B cell (primary cell): ENCODE measurements at regions not wholly inside any gene's neighbourhood (a gene's known extent, or its start where the extent isn't known, plus 50 kb on each side); places are given as distances from the start of the nearest gene placed in this dataset.

ENCODE experiments used
- EZH2 ChIP-seq: IDR thresholded peaks from 2 replicates; pipeline ENCODE4 v1.6.1; 2012; ENCODE audit warnings: borderline replicate concordance, low read depth, mild to moderate bottlenecking, moderate library complexity, low read length; ENCODE audit not compliant: insufficient read depth, poor library complexity, severe bottlenecking
- TF ChIP-seq, protein P1 (sequence below): fragments of 200-600 bp; IDR thresholded peaks from one replicate; pipeline ENCODE4 v1.8.0; 2022; ENCODE audit warnings: antibody characterized with exemption, mild to moderate bottlenecking

- TF ChIP-seq, protein P1, sequence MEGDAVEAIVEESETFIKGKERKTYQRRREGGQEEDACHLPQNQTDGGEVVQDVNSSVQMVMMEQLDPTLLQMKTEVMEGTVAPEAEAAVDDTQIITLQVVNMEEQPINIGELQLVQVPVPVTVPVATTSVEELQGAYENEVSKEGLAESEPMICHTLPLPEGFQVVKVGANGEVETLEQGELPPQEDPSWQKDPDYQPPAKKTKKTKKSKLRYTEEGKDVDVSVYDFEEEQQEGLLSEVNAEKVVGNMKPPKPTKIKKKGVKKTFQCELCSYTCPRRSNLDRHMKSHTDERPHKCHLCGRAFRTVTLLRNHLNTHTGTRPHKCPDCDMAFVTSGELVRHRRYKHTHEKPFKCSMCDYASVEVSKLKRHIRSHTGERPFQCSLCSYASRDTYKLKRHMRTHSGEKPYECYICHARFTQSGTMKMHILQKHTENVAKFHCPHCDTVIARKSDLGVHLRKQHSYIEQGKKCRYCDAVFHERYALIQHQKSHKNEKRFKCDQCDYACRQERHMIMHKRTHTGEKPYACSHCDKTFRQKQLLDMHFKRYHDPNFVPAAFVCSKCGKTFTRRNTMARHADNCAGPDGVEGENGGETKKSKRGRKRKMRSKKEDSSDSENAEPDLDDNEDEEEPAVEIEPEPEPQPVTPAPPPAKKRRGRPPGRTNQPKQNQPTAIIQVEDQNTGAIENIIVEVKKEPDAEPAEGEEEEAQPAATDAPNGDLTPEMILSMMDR = no peak
- no peak for TF ChIP-seq EZH2
These were observed 113.4 kb upstream of the MSX2 start for GRCh38 chr5:174610968-174611367.
